HG03575 (cell line): ENCODE measurements at regions not wholly inside any gene's neighbourhood (a gene's known extent, or its start where the extent isn't known, plus 50 kb on each side); places are given as distances from the start of the nearest gene placed in this dataset.
A peak's percentile ranks its signal among the peaks of the same experiment; 100 is the strongest.
"Not testable (repeated sequence)": the region's sequence is repeated elsewhere in the genome, so short reads cannot be mapped to it uniquely, and the experiment has no call there.

Experiments used
- ATAC-seq: cut with Tn5 transposase; IDR thresholded peaks from one replicate; pipeline ENCODE4 v1.9.1; 2021; ENCODE audit not compliant: unreplicated experiment, insufficient number of reproducible peaks, low FRiP score; ENCODE audit errors: extremely low read depth

- not testable (repeated sequence) for ATAC-seq
Measured at GRCh38 chr9:41279437-41279836, 90.3 kb upstream of the ZNG1F start.

GRCh38 chr9:41279033-41279432 lies 89.9 kb upstream of the ZNG1F start:
- not testable (repeated sequence) for ATAC-seq

GRCh38 chr9:41273549-41274267 lies 84.6 kb upstream of the ZNG1F start:
- peak; percentile 99 for ATAC-seq

- not testable (repeated sequence) for ATAC-seq
Measured at GRCh38 chr9:41272879-41273548, 83.9 kb upstream of the ZNG1F start.

- not testable (repeated sequence) for ATAC-seq
Measured at GRCh38 chr9:41270992-41271391, 81.9 kb upstream of the ZNG1F start.

GRCh38 chr9:41269471-41269870 lies 80.4 kb upstream of the ZNG1F start:
- not testable (repeated sequence) for ATAC-seq

- not testable (repeated sequence) for ATAC-seq
Measured at GRCh38 chr9:41269054-41269453, 79.9 kb upstream of the ZNG1F start.

GRCh38 chr9:41266602-41267001 lies 77.5 kb upstream of the ZNG1F start:
- ATAC-seq, result not testable (repeated sequence)

- not testable (repeated sequence) for ATAC-seq
Measured at GRCh38 chr9:41266000-41266399, 76.9 kb upstream of the ZNG1F start.

GRCh38 chr9:41251973-41252372 lies 62.9 kb upstream of the ZNG1F start:
- ATAC-seq, result not testable (repeated sequence)

GRCh38 chr9:41251101-41251500 lies 62.0 kb upstream of the ZNG1F start:
- ATAC-seq, result not testable (repeated sequence)

GRCh38 chr9:41246702-41247101 lies 57.6 kb upstream of the ZNG1F start:
- not testable (repeated sequence) for ATAC-seq
